GM13977 (cell line): ENCODE measurements at regions not wholly inside any gene's neighbourhood (a gene's known extent, or its start where the extent isn't known, plus 50 kb on each side); places are given as distances from the start of the nearest gene placed in this dataset.
"Not testable (repeated sequence)": the region's sequence is repeated elsewhere in the genome, so short reads cannot be mapped to it uniquely, and the experiment has no call there.

Source experiments
- DNase-seq: peaks from one replicate; pipeline ENCODE4 v3.0.0; 2012; ENCODE audit warnings: low spot score
- in situ Hi-C: fragments of 300-500 bp; cut with MboI; formaldehyde crosslinking; loops from one replicate; pipeline ENCODE4 v1.12.0; 2022; ENCODE audit warnings: low sequenced_read_pairs, low pct_unique_long_range_greater_than_20kb, mixed read lengths, inconsistent platforms; ENCODE audit not compliant: unreplicated experiment
- TF ChIP-seq, protein P1 (sequence below): IDR thresholded peaks from 2 replicates; pipeline ENCODE4 v1.5.1; 2012; ENCODE audit warnings: mild to moderate bottlenecking, control low read depth; ENCODE audit not compliant: insufficient read depth; ENCODE audit errors: extremely low read depth, missing control alignments

DNA sequence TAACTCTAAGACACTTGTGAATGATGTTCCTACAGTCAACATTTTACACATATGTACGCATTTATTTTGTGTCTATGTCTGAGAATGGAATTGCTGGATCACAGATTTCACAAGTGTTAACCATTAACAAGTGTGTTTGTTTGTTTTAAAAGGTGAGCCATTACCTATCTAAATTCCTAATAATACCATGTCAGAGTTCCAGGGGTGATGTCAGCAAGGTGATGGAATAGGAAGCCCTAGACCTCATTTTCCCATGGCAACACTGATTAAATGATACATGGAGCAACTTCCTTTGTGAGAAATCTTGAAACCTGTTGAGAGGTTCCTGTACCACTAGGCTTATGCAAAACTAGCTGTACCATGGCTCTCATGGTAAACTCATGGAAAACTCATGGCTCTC is 309.7 kb downstream of the CYLC2 start:
- no peak for DNase-seq
- in situ Hi-C loops: no loop called here

DNA sequence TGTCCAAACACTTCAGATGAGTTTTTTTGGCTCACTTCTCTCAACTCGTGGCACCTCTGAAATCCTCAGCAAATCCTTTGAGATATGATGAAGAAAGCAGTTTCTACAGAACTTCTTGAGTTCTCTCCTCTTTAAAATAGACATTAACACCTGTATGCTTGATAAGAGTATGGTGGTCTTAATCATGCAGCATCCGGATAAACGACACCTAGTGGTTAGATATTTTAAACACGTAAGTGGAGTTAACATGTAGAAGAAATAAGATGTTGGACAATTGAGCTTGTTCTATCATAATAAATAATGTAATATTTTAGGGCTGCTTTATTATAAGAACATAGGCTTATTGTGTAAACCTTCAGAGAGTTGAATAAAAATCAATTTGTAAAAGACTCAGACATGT is 324.8 kb downstream of the CYLC2 start:
- in situ Hi-C loops: no loop called here
- TF ChIP-seq, protein P1, sequence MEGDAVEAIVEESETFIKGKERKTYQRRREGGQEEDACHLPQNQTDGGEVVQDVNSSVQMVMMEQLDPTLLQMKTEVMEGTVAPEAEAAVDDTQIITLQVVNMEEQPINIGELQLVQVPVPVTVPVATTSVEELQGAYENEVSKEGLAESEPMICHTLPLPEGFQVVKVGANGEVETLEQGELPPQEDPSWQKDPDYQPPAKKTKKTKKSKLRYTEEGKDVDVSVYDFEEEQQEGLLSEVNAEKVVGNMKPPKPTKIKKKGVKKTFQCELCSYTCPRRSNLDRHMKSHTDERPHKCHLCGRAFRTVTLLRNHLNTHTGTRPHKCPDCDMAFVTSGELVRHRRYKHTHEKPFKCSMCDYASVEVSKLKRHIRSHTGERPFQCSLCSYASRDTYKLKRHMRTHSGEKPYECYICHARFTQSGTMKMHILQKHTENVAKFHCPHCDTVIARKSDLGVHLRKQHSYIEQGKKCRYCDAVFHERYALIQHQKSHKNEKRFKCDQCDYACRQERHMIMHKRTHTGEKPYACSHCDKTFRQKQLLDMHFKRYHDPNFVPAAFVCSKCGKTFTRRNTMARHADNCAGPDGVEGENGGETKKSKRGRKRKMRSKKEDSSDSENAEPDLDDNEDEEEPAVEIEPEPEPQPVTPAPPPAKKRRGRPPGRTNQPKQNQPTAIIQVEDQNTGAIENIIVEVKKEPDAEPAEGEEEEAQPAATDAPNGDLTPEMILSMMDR: no peak
- DNase-seq: no peak

More for the DNA sequence above, 309.7 kb downstream of the CYLC2 start:
- TF ChIP-seq, protein P1: no peak

DNA sequence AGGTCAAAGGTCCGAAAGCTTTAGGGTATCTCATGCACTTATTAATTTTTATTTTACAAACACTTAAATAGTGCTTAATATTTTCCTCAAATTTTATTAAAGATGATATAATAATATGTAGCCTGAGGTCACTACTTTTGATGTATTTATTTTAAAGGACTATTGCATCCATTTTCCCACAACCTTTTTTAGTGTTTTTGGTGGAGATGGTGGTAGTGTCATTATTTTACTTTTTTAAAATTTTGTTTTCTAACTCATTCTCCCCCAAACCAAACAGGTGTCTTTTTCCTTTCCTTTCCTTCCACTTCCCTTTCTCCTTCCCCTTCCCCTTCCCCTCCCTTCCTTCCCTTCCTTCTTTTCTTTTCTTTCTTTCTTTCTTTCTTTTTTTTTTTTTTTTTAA is 328.6 kb downstream of the CYLC2 start:
- TF ChIP-seq, protein P1: no peak
- in situ Hi-C loops: no loop called here
- no peak for DNase-seq

DNA sequence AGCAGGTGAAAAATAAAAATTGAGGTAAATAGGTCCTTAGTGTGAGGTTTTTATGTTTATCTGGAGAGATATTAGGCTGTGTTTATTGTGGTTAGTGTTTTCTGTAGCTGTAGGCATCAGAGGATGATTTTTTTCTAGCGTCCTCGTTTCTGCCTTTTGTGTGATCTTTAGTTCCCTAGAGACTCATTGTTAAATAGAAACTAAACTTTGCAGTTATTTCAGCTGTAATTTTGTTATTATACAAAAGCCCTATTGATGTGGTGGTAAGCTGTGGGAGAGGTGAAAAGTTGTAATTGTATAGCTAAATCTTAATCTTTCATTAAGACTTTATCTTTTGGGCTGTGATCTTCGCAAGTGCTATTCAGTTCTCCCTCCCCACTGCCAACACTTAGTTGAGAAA is 340.3 kb downstream of the CYLC2 start:
- in situ Hi-C loops: no loop called here
- DNase-seq: no peak
- TF ChIP-seq, protein P1: no peak

DNA sequence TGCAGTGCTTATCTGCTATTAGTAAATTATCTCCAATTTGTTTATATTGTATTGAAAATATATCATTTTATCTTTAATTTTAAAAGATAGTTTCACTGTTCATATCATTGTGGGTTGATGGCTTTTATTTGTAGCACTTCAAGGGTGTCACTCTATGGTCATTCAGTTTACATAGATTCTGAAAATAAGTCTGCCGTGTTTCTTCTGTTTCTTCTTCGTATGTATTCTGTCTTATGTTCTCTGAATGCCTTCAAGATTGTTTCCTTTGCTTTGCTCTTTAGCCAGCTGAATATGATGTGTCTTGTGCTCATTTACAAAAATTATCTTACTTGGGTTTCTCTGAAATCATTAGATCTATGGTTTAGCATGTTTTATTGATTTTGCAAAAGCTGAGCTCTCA is 359.9 kb downstream of the CYLC2 start:
- in situ Hi-C loops: no loop called here
- TF ChIP-seq, protein P1: no peak
- no peak for DNase-seq

DNA sequence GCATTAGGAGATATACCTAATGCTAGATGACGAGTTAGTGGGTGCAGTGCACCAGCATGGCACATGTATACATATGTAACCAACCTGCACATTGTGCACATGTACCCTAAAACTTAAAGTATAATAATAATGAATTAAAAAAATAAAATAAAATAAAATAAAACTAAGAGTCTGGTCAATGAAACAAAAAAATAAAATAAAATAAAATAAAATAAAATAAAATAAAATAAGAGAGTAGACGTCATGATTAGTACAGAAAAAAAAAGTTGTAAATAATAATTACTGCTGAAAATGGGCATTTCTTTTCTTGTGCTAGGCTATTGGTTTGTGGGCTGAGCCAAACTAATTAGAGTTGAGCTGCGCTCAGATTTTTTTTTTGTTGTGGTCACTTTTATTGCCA is 362.8 kb downstream of the CYLC2 start:
- in situ Hi-C loops, DNase-seq: not testable (repeated sequence)

DNA sequence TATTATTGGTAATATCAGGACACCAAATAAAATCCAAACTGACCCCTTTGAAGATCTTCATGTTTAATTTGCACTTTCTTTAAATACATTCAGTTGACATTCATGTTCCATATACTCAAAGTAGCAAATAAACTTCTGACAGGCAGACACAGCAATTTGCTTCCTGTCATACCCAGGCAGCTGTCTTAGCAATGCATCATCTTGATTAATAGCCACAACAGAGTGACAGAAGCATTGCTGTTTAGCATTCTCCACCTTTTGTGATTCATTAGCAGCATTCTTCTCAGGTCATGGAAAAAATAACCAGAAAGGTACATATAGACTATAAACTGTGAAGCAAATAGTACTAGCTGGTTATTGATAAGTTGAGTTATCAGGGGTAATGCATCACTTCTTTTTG is 366.8 kb downstream of the CYLC2 start:
- in situ Hi-C loops: no loop called here
- no peak for DNase-seq
- TF ChIP-seq, protein P1: no peak
